ENCODE measurements at regions not wholly inside any gene's neighbourhood (a gene's known extent, or its start where the extent isn't known, plus 50 kb on each side); places are given as distances from the start of the nearest gene placed in this dataset.

DNA sequence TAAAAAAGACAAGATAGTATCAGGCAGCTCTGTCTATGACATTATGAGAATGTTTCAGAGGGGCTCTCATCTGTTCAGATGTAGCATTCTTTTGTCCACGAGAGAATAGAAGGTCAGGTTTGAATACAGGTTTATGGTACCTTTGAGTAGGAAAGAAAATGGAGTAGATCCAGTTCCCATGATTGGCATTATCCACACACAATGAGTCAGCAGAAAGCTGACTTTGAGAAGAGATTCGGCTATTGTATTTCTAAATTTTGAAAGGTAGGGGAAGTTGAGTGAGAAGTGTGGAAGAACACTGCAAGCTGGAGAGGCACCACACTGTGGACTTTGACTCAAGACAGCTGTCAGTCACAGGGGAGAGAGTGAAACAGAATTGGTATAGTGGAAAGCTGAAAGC lies 135.4 kb downstream of the SYT10 start:
- TF ChIP-seq, protein P1, sequence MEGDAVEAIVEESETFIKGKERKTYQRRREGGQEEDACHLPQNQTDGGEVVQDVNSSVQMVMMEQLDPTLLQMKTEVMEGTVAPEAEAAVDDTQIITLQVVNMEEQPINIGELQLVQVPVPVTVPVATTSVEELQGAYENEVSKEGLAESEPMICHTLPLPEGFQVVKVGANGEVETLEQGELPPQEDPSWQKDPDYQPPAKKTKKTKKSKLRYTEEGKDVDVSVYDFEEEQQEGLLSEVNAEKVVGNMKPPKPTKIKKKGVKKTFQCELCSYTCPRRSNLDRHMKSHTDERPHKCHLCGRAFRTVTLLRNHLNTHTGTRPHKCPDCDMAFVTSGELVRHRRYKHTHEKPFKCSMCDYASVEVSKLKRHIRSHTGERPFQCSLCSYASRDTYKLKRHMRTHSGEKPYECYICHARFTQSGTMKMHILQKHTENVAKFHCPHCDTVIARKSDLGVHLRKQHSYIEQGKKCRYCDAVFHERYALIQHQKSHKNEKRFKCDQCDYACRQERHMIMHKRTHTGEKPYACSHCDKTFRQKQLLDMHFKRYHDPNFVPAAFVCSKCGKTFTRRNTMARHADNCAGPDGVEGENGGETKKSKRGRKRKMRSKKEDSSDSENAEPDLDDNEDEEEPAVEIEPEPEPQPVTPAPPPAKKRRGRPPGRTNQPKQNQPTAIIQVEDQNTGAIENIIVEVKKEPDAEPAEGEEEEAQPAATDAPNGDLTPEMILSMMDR (IDR thresholded peaks at IDR 0.05; ENCODE audit: low read depth, low read length) = no peak
- no peak for TF ChIP-seq EZH2phosphoT487 (IDR thresholded peaks at IDR 0.05; ENCODE audit: low read depth)
